BJ (cell line): ENCODE measurements at regions not wholly inside any gene's neighbourhood (a gene's known extent, or its start where the extent isn't known, plus 50 kb on each side); places are given as distances from the start of the nearest gene placed in this dataset.

Experiments
- CTCF ChIA-PET: fragments of 350-600 bp; formaldehyde crosslinking; extraction: SDS; loops from one replicate; lab custom pipeline; 2021; ENCODE audit warnings: antibody characterized with exemption, inconsistent platforms; lab: Yijun Ruan, JAX
- POLR2A ChIA-PET: fragments of 300-600 bp; sonication (Branson Sonifier 250); formaldehyde crosslinking; extraction: SDS; loops from one replicate; lab custom pipeline; 2021; ENCODE audit warnings: antibody characterized with exemption; lab: Charles Lee
- DNase-seq: peaks from one replicate; pipeline ENCODE4 v3.0.0-alpha.2; 2011; ENCODE audit warnings: low read depth
- H3K27me3 ChIP-seq: 2 replicates; pipeline ENCODE4 v1.6.0; 2011; ENCODE audit warnings: low read length; ENCODE audit not compliant: control insufficient read depth, insufficient read depth
- H3K36me3 ChIP-seq: 2 replicates; pipeline ENCODE4 v1.5.1; 2011; ENCODE audit warnings: low read length; ENCODE audit not compliant: control insufficient read depth, insufficient read depth
- H3K4me3 ChIP-seq: 2 replicates; pipeline ENCODE4 v1.5.1; 2011; ENCODE audit warnings: low read depth, mild to moderate bottlenecking, control low read depth, low read length
- CTCF ChIP-seq: IDR thresholded peaks from 2 replicates; pipeline ENCODE4 v1.5.1; 2011; ENCODE audit warnings: low read depth, mild to moderate bottlenecking, control low read depth, inconsistent platforms, low read length, moderate library complexity; ENCODE audit not compliant: insufficient read depth

GRCh38 chr1:79588719-79589118, 582.2 kb upstream of the ADGRL4 start:
- no peaks in the 10 kb centered on the region for H3K36me3 ChIP-seq
- H3K27me3 ChIP-seq = no peaks in the 10 kb centered on the region
- no peak for TF ChIP-seq CTCF
- ChIA-PET CTCF (no interaction called here), POLR2A (no interaction called here)
- H3K4me3 ChIP-seq = no peak overlapping the region
- no peak for DNase-seq

- no peak for DNase-seq
- no peak for TF ChIP-seq CTCF
- ChIA-PET CTCF (no interaction called here), POLR2A (no interaction called here)
- H3K27me3 ChIP-seq = no peaks in the 10 kb centered on the region
- no peak overlapping the region for H3K4me3 ChIP-seq
- no peaks in the 10 kb centered on the region for H3K36me3 ChIP-seq
These were observed 580.7 kb upstream of the ADGRL4 start for GRCh38 chr1:79587229-79587628.

- CTCF ChIA-PET = interaction anchor here (0.8 to 1.1 kb wide), 2 partner anchors 9 to 37 kb away, joined by 3 read pairs; no protein-coding TSS in a partner anchor
- no peak for DNase-seq
These were observed 579.3 kb upstream of the ADGRL4 start for GRCh38 chr1:79585801-79586200.

GRCh38 chr1:79575424-79575823, 568.9 kb upstream of the ADGRL4 start:
- Histone ChIP-seq H3K27me3 (no peaks in the 10 kb centered on the region), H3K4me3 (no peak overlapping the region), H3K36me3 (no peaks in the 10 kb centered on the region)
- CTCF ChIA-PET = interaction anchor here (0.6 kb wide), 1 partner anchor 1206 kb away, joined by 3 read pairs; no protein-coding TSS in a partner anchor
- TF ChIP-seq CTCF = no peak
- no peak for DNase-seq
- POLR2A ChIA-PET = no interaction called here

More at GRCh38 chr1:79585801-79586200, 579.3 kb upstream of the ADGRL4 start:
- TF ChIP-seq CTCF = no peak
- H3K27me3 ChIP-seq = no peaks in the 10 kb centered on the region
- no peaks in the 10 kb centered on the region for H3K36me3 ChIP-seq
- no peak overlapping the region for H3K4me3 ChIP-seq
- POLR2A ChIA-PET = no interaction called here

GRCh38 chr1:79568411-79568810, 561.9 kb upstream of the ADGRL4 start:
- POLR2A ChIA-PET = no interaction called here
- no peak overlapping the region for H3K4me3 ChIP-seq
- no peak for TF ChIP-seq CTCF
- no peak for DNase-seq
- H3K36me3 ChIP-seq = no peaks in the 10 kb centered on the region
- no peaks in the 10 kb centered on the region for H3K27me3 ChIP-seq
- CTCF ChIA-PET = no interaction called here
